Nephron progenitor cell (in vitro differentiated cells): ENCODE measurements at regions not wholly inside any gene's neighbourhood (a gene's known extent, or its start where the extent isn't known, plus 50 kb on each side); places are given as distances from the start of the nearest gene placed in this dataset.
"Not testable (repeated sequence)": the region's sequence is repeated elsewhere in the genome, so short reads cannot be mapped to it uniquely, and the experiment has no call there.

Experiments
- DNase-seq: peaks from one replicate; pipeline ENCODE4 v3.0.0; 2021
- H3K27ac Mint-ChIP-seq: 2 replicates; pipeline ENCODE4 v1.8.0; 2021; ENCODE audit warnings: mild to moderate bottlenecking, moderate library complexity, mixed read lengths
- H3K27me3 Mint-ChIP-seq: 2 replicates; pipeline ENCODE4 v1.8.0; 2021; ENCODE audit warnings: mild to moderate bottlenecking, low read depth, mixed read lengths; ENCODE audit not compliant: poor library complexity
- H3K36me3 Mint-ChIP-seq: 2 replicates; pipeline ENCODE4 v1.8.0; 2021; ENCODE audit warnings: low read depth, mixed read lengths
- H3K4me1 Mint-ChIP-seq: 2 replicates; pipeline ENCODE4 v1.8.0; 2021; ENCODE audit warnings: mixed read lengths
- H3K4me3 Mint-ChIP-seq: 2 replicates; pipeline ENCODE4 v1.8.0; 2021; ENCODE audit warnings: mild to moderate bottlenecking, moderate library complexity, mixed read lengths
- H3K9me3 Mint-ChIP-seq: 2 replicates; pipeline ENCODE4 v1.8.0; 2021; ENCODE audit warnings: mild to moderate bottlenecking, moderate library complexity, mixed read lengths
- CTCF ChIP-seq: fragments of 200-600 bp; sonication (generic); IDR thresholded peaks from 2 replicates; pipeline ENCODE4 v1.5.0; 2021; ENCODE audit warnings: antibody characterized with exemption

- peaks cover 2% of the 10 kb centered on the region for H3K27me3 Mint-ChIP-seq
- H3K27ac Mint-ChIP-seq, result no peak overlapping the region
- no peak overlapping the region for H3K4me3 Mint-ChIP-seq
- peaks cover 4% of the 10 kb centered on the region for H3K9me3 Mint-ChIP-seq
- no peak for DNase-seq
- H3K36me3 Mint-ChIP-seq, result peaks cover 2% of the 10 kb centered on the region
- peaks cover 10% of the 10 kb centered on the region for H3K4me1 Mint-ChIP-seq
- TF ChIP-seq CTCF, result no peak
Measured at GRCh38 chr3:35448681-35449080, 190.6 kb upstream of the ARPP21 start.

GRCh38 chr3:35454819-35455218, 184.5 kb upstream of the ARPP21 start:
- DNase-seq, H3K27ac Mint-ChIP-seq, H3K4me3 Mint-ChIP-seq, H3K27me3 Mint-ChIP-seq, H3K4me1 Mint-ChIP-seq: not testable (repeated sequence)
- Mint-ChIP-seq H3K9me3 (peaks cover 46% of the 10 kb centered on the region), H3K36me3 (peaks cover 14% of the 10 kb centered on the region)

- TF ChIP-seq CTCF, result no peak
- DNase-seq, result no peak
- no peaks in the 10 kb centered on the region for H3K27me3 Mint-ChIP-seq
- no peak overlapping the region for H3K27ac Mint-ChIP-seq
- H3K4me1 Mint-ChIP-seq, result no peaks in the 10 kb centered on the region
- H3K4me3 Mint-ChIP-seq, result no peak overlapping the region
- no peaks in the 10 kb centered on the region for H3K36me3 Mint-ChIP-seq
- peaks cover 17% of the 10 kb centered on the region for H3K9me3 Mint-ChIP-seq
Measured at GRCh38 chr3:35473956-35474355, 165.4 kb upstream of the ARPP21 start.

- not testable (repeated sequence) for H3K27me3 Mint-ChIP-seq, H3K4me3 Mint-ChIP-seq, H3K27ac Mint-ChIP-seq, DNase-seq
- Mint-ChIP-seq H3K9me3 (peaks cover 41% of the 10 kb centered on the region), H3K36me3 (peaks cover 12% of the 10 kb centered on the region), H3K4me1 (peaks cover 32% of the 10 kb centered on the region)
Measured at GRCh38 chr3:35482566-35482965, 156.8 kb upstream of the ARPP21 start.

GRCh38 chr3:35483131-35483530, 156.2 kb upstream of the ARPP21 start:
- H3K27ac Mint-ChIP-seq, result no peak overlapping the region
- H3K36me3 Mint-ChIP-seq, result peaks cover 12% of the 10 kb centered on the region
- peaks cover 37% of the 10 kb centered on the region for H3K4me1 Mint-ChIP-seq
- DNase-seq, result no peak
- H3K9me3 Mint-ChIP-seq, result peaks cover 38% of the 10 kb centered on the region
- no peak overlapping the region for H3K4me3 Mint-ChIP-seq
- H3K27me3 Mint-ChIP-seq, result no peaks in the 10 kb centered on the region
- TF ChIP-seq CTCF, result no peak

- peaks cover 12% of the 10 kb centered on the region for H3K36me3 Mint-ChIP-seq
- no peaks in the 10 kb centered on the region for H3K27me3 Mint-ChIP-seq
- peak overlapping the region; percentile 2 for H3K4me3 Mint-ChIP-seq
- TF ChIP-seq CTCF, result no peak
- H3K27ac Mint-ChIP-seq, result peak overlapping the region; percentile 62
- DNase-seq, result no peak
- peaks cover 22% of the 10 kb centered on the region for H3K9me3 Mint-ChIP-seq
- H3K4me1 Mint-ChIP-seq, result peaks cover 45% of the 10 kb centered on the region
Measured at GRCh38 chr3:35484929-35485530, 154.3 kb upstream of the ARPP21 start.

- Mint-ChIP-seq H3K4me1 (peaks cover 45% of the 10 kb centered on the region), H3K9me3 (peaks cover 15% of the 10 kb centered on the region), H3K27ac (peak overlapping the region; percentile 73), H3K36me3 (peaks cover 12% of the 10 kb centered on the region), H3K4me3 (peak overlapping the region; percentile 12), H3K27me3 (no peaks in the 10 kb centered on the region)
- no peak for TF ChIP-seq CTCF
- DNase-seq, result no peak
Measured at GRCh38 chr3:35486295-35486694, 153.0 kb upstream of the ARPP21 start.
